ENCODE measurements at regions not wholly inside any gene's neighbourhood (a gene's known extent, or its start where the extent isn't known, plus 50 kb on each side); places are given as distances from the start of the nearest gene placed in this dataset.

DNA sequence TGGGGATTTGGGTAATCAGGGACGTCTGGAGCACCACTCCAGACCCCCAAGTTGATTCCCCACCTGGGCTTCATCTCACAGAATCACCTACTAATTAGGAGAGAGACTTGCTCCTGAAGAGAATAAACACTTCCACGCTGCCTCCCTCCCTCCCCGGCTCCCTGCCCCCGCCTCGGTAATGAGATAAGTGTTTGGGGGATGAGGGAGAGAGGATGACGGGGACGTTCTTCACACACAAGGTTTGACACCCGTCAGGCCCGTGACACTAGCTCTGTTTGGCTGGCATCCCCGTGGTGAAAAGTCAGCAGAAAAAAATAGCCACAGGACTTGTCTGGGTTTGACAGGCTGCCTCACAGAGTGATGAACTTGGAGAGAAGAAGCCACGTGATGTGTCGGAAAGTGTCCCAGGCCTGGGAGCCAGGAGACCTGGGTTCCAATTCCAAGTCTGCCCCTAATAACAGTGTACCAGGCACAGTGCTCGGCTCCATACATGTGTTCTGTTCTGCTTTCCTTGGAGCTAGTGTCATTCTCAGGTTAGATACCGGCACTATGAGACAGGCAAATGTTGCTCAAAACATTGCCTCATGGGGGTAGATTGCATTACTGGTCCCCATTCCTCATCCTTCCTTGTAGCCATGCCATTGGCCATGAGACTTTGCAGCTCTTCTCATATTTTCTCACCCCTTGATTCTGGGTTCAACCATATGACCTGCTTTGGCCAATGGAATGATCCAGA is 578.0 kb downstream of the BCOR start:
- H3K9me3 ChIP-seq, result no peaks in the 10 kb centered on the region
- intact Hi-C loops (cut with DNase I), result no loop called here
- H3K36me3 ChIP-seq, result no peaks in the 10 kb centered on the region
- H3K4me3 ChIP-seq, result no peak overlapping the region
- 51 to 59% (median 55%) methylated on average over 14 of the region's 14 CpGs for WGBS, 3 donors
- DNase-seq, result no peak
- no peak overlapping the region for H3K27ac ChIP-seq
- no peaks in the 10 kb centered on the region for H3K27me3 ChIP-seq
- no peak for TF ChIP-seq POLR2A (IDR thresholded peaks at IDR 0.05)
- no peak for TF ChIP-seq EP300 (IDR thresholded peaks at IDR 0.05)
- TF ChIP-seq, protein P1, sequence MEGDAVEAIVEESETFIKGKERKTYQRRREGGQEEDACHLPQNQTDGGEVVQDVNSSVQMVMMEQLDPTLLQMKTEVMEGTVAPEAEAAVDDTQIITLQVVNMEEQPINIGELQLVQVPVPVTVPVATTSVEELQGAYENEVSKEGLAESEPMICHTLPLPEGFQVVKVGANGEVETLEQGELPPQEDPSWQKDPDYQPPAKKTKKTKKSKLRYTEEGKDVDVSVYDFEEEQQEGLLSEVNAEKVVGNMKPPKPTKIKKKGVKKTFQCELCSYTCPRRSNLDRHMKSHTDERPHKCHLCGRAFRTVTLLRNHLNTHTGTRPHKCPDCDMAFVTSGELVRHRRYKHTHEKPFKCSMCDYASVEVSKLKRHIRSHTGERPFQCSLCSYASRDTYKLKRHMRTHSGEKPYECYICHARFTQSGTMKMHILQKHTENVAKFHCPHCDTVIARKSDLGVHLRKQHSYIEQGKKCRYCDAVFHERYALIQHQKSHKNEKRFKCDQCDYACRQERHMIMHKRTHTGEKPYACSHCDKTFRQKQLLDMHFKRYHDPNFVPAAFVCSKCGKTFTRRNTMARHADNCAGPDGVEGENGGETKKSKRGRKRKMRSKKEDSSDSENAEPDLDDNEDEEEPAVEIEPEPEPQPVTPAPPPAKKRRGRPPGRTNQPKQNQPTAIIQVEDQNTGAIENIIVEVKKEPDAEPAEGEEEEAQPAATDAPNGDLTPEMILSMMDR (IDR thresholded peaks at IDR 0.05), result no peak
- no peaks in the 10 kb centered on the region for H3K4me1 ChIP-seq (ENCODE audit: insufficient read depth)

GRCh38 chrX:39525758-39526157 is 572.0 kb downstream of the BCOR start:
- H3K27ac ChIP-seq, result no peak overlapping the region
- 72 to 88% (median 82%) methylated on average over 3 of the region's 3 CpGs for WGBS, 3 donors
- H3K9me3 ChIP-seq, result no peaks in the 10 kb centered on the region
- no peak for DNase-seq
- no peaks in the 10 kb centered on the region for H3K4me1 ChIP-seq (ENCODE audit: insufficient read depth)
- no peaks in the 10 kb centered on the region for H3K27me3 ChIP-seq
- no peaks in the 10 kb centered on the region for H3K36me3 ChIP-seq
- TF ChIP-seq EP300 (IDR thresholded peaks at IDR 0.05) (no peak), POLR2A (IDR thresholded peaks at IDR 0.05) (no peak)
- TF ChIP-seq, protein P1 (IDR thresholded peaks at IDR 0.05), result no peak
- H3K4me3 ChIP-seq, result no peak overlapping the region
- intact Hi-C loops (cut with DNase I), result no loop called here

DNA sequence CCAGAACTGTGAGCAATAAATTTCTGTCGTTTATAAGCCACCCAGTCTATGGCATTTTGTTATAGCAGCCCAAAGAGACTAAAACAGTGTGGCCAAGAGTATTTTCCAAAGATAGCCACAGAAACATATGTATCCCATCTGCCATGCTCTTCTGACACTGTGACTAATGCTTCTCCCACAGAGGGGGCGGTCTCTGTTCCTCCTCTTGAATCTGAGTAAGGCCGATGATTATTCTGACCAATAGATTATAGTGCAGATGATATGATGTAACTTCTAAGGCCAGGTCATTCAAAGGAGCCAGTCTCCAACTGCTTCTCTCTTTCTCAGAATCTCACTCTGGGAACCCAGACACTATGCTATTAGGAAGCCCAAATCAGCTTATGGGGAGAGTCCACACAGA is 570.7 kb downstream of the BCOR start:
- no peaks in the 10 kb centered on the region for H3K27me3 ChIP-seq
- DNase-seq, result no peak
- WGBS, 3 donors, result 59 to 61% (median 60%) methylated on average over 3 of the region's 3 CpGs
- H3K4me3 ChIP-seq, result no peak overlapping the region
- no peaks in the 10 kb centered on the region for H3K9me3 ChIP-seq
- intact Hi-C loops (cut with DNase I), result no loop called here
- TF ChIP-seq, protein P1 (IDR thresholded peaks at IDR 0.05), result no peak
- TF ChIP-seq POLR2A (IDR thresholded peaks at IDR 0.05), result no peak
- TF ChIP-seq EP300 (IDR thresholded peaks at IDR 0.05), result no peak
- no peaks in the 10 kb centered on the region for H3K36me3 ChIP-seq
- no peaks in the 10 kb centered on the region for H3K4me1 ChIP-seq (ENCODE audit: insufficient read depth)
- no peak overlapping the region for H3K27ac ChIP-seq

DNA sequence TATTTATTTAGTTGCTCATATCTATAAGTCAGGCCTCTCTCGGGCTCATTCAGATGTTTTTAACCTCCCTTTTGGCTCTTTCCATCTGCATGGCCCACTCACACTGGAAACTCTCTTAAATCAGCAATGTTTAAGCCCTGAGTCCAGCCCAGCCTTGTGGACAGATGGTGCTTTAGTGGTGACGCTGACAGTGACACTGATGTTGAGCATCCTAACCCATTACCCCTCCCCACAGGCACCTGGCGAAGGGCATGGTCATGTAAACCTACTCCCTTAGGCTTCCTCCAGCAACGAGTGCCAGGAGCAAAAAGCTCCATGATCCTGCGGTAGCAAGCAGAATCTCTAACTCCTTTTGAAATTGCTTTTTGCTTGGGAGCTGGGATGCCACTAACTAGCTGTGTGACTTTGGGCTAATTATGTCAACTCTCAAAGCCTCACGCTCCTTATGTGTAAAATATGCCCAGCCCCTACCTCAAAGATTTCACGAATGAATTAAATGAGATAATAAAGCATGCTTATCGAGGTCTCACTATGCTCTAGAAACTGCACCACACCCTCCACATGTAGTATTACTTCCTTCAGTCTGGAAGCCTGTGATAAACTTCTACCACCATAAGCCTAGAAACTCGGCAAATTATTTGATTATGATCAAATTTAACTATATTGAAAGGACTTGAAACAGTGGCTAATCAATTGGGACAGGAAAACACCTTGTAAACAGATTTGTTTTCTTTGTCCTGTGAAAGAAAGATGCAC is 569.4 kb downstream of the BCOR start:
- Histone ChIP-seq H3K27ac (no peak overlapping the region), H3K36me3 (no peaks in the 10 kb centered on the region), H3K27me3 (no peaks in the 10 kb centered on the region), H3K9me3 (no peaks in the 10 kb centered on the region), H3K4me3 (no peak overlapping the region), H3K4me1 (ENCODE audit: insufficient read depth) (no peaks in the 10 kb centered on the region)
- DNase-seq, result no peak
- intact Hi-C loops (cut with DNase I), result no loop called here
- 70 to 74% (median 73%) methylated on average over 9 of the region's 9 CpGs for WGBS, 3 donors
- TF ChIP-seq EP300 (IDR thresholded peaks at IDR 0.05) (no peak), POLR2A (IDR thresholded peaks at IDR 0.05) (no peak)
- TF ChIP-seq, protein P1 (IDR thresholded peaks at IDR 0.05), result no peak

Measured in ovary (tissue), 7 donors.